Right lobe of liver (tissue), 4 donors: ENCODE measurements at regions not wholly inside any gene's neighbourhood (a gene's known extent, or its start where the extent isn't known, plus 50 kb on each side); places are given as distances from the start of the nearest gene placed in this dataset.

ENCODE experiments used
- POLR2A ChIP-seq: fragments of 450-650 bp; IDR thresholded peaks from one replicate; pipeline ENCODE4 v1.6.1; 2017; ENCODE audit warnings: antibody characterized with exemption, mild to moderate bottlenecking
- TF ChIP-seq, protein P1 (sequence below), 4 donors: fragments of 200-600 bp in 3 of 4; fragments of 450-650 bp in 1 of 4; IDR thresholded peaks; one replicate each; pipeline versions ENCODE4 v1.5.1 to v1.8.0; 2016 to 2022; ENCODE audit warnings: antibody characterized with exemption in 4 of 4, mild to moderate bottlenecking in 2 of 4
- donor health status: DM: no; HTN: no; CAD: no.
- donor health status: DM: no; HTN: no; CAD: no.
- donor health status: DM: no; HTN: yes; CAD: no.

DNA sequence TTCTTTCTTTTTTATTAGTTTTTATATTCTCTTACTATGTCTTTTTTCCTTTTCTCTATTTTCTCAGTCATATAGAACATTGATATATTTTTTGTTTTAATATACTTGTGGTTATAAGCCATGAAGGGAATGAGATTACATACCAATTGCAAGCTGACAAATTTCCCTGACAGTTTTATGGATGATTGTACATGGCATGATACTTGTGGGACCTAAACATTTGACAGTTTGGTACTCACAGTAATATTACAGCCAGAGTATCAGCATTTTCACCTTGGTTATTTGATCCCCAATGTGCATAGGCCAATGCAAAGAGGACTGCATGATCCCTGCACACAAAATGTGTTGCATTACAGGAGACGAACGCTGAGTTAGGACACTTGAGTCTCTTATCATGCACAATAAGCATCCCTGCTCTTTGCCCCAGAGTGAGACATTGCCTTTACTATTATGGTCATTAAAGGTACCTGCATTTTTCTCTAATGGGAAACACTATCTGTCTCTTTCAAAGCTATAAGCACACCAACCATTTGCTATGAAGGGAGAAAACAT, 713.4 kb upstream of the PCDH20 start:
- no peak for TF ChIP-seq POLR2A
- TF ChIP-seq, protein P1, sequence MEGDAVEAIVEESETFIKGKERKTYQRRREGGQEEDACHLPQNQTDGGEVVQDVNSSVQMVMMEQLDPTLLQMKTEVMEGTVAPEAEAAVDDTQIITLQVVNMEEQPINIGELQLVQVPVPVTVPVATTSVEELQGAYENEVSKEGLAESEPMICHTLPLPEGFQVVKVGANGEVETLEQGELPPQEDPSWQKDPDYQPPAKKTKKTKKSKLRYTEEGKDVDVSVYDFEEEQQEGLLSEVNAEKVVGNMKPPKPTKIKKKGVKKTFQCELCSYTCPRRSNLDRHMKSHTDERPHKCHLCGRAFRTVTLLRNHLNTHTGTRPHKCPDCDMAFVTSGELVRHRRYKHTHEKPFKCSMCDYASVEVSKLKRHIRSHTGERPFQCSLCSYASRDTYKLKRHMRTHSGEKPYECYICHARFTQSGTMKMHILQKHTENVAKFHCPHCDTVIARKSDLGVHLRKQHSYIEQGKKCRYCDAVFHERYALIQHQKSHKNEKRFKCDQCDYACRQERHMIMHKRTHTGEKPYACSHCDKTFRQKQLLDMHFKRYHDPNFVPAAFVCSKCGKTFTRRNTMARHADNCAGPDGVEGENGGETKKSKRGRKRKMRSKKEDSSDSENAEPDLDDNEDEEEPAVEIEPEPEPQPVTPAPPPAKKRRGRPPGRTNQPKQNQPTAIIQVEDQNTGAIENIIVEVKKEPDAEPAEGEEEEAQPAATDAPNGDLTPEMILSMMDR (IDR thresholded peaks at IDR 0.05) = no peak
